ENCODE measurements at regions not wholly inside any gene's neighbourhood (a gene's known extent, or its start where the extent isn't known, plus 50 kb on each side); places are given as distances from the start of the nearest gene placed in this dataset.
A peak's percentile ranks its signal among the peaks of the same experiment; 100 is the strongest.

DNA sequence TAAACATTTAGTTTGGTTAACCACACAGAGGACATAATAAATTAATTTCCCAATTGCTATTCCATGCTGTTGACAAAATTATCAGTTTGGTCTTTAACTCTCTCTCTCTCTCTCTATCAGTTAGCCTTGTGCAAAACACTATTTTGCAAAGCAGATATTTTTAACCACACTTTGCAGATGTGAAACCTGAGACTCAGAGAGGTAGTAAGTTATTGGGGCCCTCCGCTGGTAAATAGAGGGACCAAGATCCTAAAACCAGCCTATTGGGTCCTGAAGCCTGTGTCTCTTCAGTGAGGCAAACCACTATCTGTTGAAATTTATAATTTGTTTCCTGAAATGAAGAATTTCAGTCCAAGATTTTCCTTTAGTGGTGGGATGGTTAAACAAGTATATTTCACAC is 231.0 kb downstream of the SOD2 start:
- peaks cover 76% of the 10 kb centered on the region for H3K4me1 ChIP-seq (ENCODE audit: insufficient read depth, low read length, poor library complexity, severe bottlenecking)
- no peaks in the 10 kb centered on the region for H4K20me1 ChIP-seq (ENCODE audit: insufficient read depth, low read length)
- no peaks in the 10 kb centered on the region for H3K9me2 ChIP-seq (ENCODE audit: insufficient read depth, low read length)
- H3K36me3 ChIP-seq (ENCODE audit: insufficient read depth, low read length), result no peaks in the 10 kb centered on the region
- no TSS peak for BruUV-seq (replicated peaks)
- peak; percentile 86 for DNase-seq (ENCODE audit: low spot score)
- peak overlapping the region; percentile 65 for H3K4me2 ChIP-seq (ENCODE audit: low read length)
- H3K79me2 ChIP-seq (ENCODE audit: insufficient read depth, low read depth, low read length), result no peaks in the 10 kb centered on the region
- peak overlapping the region; percentile 89 for H3K27ac ChIP-seq (ENCODE audit: low read depth, low read length, poor library complexity, severe bottlenecking)
- intact Hi-C loops (cut with micrococcal nuclease; ENCODE audit: unreplicated experiment), result loop anchor here (1.0 to 10.0 kb wide), 3 partner anchors 190 to 417 kb away; partner anchors contain the start of gene TAGAP
- CTCF ChIA-PET (ENCODE audit: unreplicated experiment), result interaction anchor here (0.8 to 1.8 kb wide), 5 partner anchors 7 to 250 kb away, joined by 3 to 6 read pairs (median 3); no protein-coding TSS in a partner anchor
- POLR2A ChIA-PET, result interaction anchor here (0.7 to 3.8 kb wide), 13 partner anchors 7 to 320 kb away, joined by 3 to 30 read pairs (median 5); no protein-coding TSS in a partner anchor
- H3K9me3 ChIP-seq (ENCODE audit: low read length), result peaks cover 4% of the 10 kb centered on the region; the same call in 1 of the 2 replicates
- peak overlapping the region; percentile 33 for H3K4me3 ChIP-seq (ENCODE audit: low read depth, low read length, poor library complexity, severe bottlenecking)
- TF ChIP-seq, protein P1, sequence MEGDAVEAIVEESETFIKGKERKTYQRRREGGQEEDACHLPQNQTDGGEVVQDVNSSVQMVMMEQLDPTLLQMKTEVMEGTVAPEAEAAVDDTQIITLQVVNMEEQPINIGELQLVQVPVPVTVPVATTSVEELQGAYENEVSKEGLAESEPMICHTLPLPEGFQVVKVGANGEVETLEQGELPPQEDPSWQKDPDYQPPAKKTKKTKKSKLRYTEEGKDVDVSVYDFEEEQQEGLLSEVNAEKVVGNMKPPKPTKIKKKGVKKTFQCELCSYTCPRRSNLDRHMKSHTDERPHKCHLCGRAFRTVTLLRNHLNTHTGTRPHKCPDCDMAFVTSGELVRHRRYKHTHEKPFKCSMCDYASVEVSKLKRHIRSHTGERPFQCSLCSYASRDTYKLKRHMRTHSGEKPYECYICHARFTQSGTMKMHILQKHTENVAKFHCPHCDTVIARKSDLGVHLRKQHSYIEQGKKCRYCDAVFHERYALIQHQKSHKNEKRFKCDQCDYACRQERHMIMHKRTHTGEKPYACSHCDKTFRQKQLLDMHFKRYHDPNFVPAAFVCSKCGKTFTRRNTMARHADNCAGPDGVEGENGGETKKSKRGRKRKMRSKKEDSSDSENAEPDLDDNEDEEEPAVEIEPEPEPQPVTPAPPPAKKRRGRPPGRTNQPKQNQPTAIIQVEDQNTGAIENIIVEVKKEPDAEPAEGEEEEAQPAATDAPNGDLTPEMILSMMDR (conservative IDR thresholded peaks at IDR 0.05; ENCODE audit: low read length), result peak; percentile 67
- TF ChIP-seq EZH2phosphoT487 (IDR thresholded peaks at IDR 0.05; ENCODE audit: borderline replicate concordance, low read depth, low read length), result no peak
- H2AFZ ChIP-seq (ENCODE audit: low read length), result peak overlapping the region; percentile 57

DNA sequence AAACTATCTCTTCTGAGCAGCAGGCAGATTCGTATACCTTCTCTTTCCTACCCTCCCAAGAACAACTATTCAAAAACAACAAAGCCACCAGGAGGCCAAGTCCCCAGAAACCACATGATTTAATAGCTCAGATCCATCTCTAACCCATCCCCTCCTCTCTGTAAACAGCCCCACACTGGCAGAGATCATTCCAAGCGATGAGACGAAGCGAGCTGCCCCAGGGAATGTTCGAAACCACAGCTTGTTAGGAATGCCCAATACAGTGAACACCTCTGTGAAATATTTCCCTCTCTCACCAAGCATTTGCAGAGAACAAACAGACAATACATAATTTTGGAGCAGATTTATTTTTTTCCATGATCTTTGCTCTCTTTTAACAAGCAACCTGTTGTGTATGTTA is 231.8 kb downstream of the SOD2 start:
- peaks cover 69% of the 10 kb centered on the region for H3K4me1 ChIP-seq (ENCODE audit: insufficient read depth, low read length, poor library complexity, severe bottlenecking)
- peak; percentile 27 for DNase-seq (ENCODE audit: low spot score)
- peak overlapping the region; percentile 55 for H2AFZ ChIP-seq (ENCODE audit: low read length)
- intact Hi-C loops (cut with micrococcal nuclease; ENCODE audit: unreplicated experiment), result loop anchor here (5.0 to 10.0 kb wide), 2 partner anchors 191 to 416 kb away; partner anchors contain the start of gene TAGAP
- no peaks in the 10 kb centered on the region for H4K20me1 ChIP-seq (ENCODE audit: insufficient read depth, low read length)
- peak overlapping the region; percentile 89 for H3K27ac ChIP-seq (ENCODE audit: low read depth, low read length, poor library complexity, severe bottlenecking)
- H3K79me2 ChIP-seq (ENCODE audit: insufficient read depth, low read depth, low read length), result no peaks in the 10 kb centered on the region
- TF ChIP-seq, protein P1 (conservative IDR thresholded peaks at IDR 0.05; ENCODE audit: low read length), result no peak
- ChIA-PET POLR2A (interaction anchor here (0.6 to 3.8 kb wide), 14 partner anchors 8 to 248 kb away, joined by 3 to 30 read pairs (median 4); no protein-coding TSS in a partner anchor), CTCF (ENCODE audit: unreplicated experiment) (interaction anchor here (0.6 to 1.8 kb wide), 6 partner anchors 8 to 249 kb away, joined by 3 to 8 read pairs (median 3); no protein-coding TSS in a partner anchor)
- H3K9me2 ChIP-seq (ENCODE audit: insufficient read depth, low read length), result no peaks in the 10 kb centered on the region
- H3K4me2 ChIP-seq (ENCODE audit: low read length), result peak overlapping the region; percentile 65
- peak overlapping the region; percentile 33 for H3K4me3 ChIP-seq (ENCODE audit: low read depth, low read length, poor library complexity, severe bottlenecking)
- no peaks in the 10 kb centered on the region for H3K36me3 ChIP-seq (ENCODE audit: insufficient read depth, low read length)
- peaks cover 7% of the 10 kb centered on the region; the same call in 1 of the 2 replicates for H3K9me3 ChIP-seq (ENCODE audit: low read length)
- no TSS peak for BruUV-seq (replicated peaks)

DNA sequence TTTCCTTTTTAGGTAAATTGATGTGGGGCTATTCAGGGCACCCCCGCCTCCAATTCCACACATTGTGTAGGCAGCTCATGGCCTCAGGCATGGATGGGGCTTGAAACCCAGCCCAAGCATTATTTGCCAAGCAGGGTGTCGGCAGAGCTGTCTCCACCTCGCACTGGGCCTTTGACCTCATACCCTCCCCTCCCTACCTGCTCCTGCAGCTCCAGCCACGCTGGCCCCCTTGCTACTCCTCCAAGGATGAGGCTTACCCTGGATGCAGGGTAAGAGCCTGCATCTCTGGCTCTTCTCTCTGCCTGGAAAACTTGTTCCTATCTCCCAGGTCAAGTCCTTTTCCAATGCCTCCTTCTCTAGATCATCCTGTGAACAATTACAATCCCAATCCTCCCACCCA is 232.6 kb downstream of the SOD2 start:
- Histone ChIP-seq H3K9me3 (ENCODE audit: low read length) (peaks cover 7% of the 10 kb centered on the region; the same call in 1 of the 2 replicates), H3K4me1 (ENCODE audit: insufficient read depth, low read length, poor library complexity, severe bottlenecking) (peaks cover 61% of the 10 kb centered on the region), H4K20me1 (ENCODE audit: insufficient read depth, low read length) (no peaks in the 10 kb centered on the region), H3K79me2 (ENCODE audit: insufficient read depth, low read depth, low read length) (no peaks in the 10 kb centered on the region), H3K27ac (ENCODE audit: low read depth, low read length, poor library complexity, severe bottlenecking) (peak overlapping the region; percentile 89), H3K4me2 (ENCODE audit: low read length) (peak overlapping the region; percentile 65), H3K4me3 (ENCODE audit: low read depth, low read length, poor library complexity, severe bottlenecking) (no peak overlapping the region), H3K36me3 (ENCODE audit: insufficient read depth, low read length) (no peaks in the 10 kb centered on the region), H3K9me2 (ENCODE audit: insufficient read depth, low read length) (no peaks in the 10 kb centered on the region), H2AFZ (ENCODE audit: low read length) (peak overlapping the region; percentile 55; the same call in 1 of the 2 replicates)
- ChIA-PET CTCF (ENCODE audit: unreplicated experiment) (interaction anchor here (0.6 to 1.8 kb wide), 4 partner anchors 11 to 415 kb away, joined by 3 to 8 read pairs (median 4); no protein-coding TSS in a partner anchor), POLR2A (interaction anchor here (0.7 to 3.8 kb wide), 9 partner anchors 8 to 321 kb away, joined by 3 to 30 read pairs (median 4); no protein-coding TSS in a partner anchor)
- no peak for TF ChIP-seq EZH2phosphoT487 (IDR thresholded peaks at IDR 0.05; ENCODE audit: borderline replicate concordance, low read depth, low read length)
- TF ChIP-seq, protein P1 (conservative IDR thresholded peaks at IDR 0.05; ENCODE audit: low read length), result no peak
- DNase-seq (ENCODE audit: low spot score), result no peak
- no TSS peak for BruUV-seq (replicated peaks)
- intact Hi-C loops (cut with micrococcal nuclease; ENCODE audit: unreplicated experiment), result loop anchor here (5.0 to 10.0 kb wide), 2 partner anchors 192 to 416 kb away; partner anchors contain the start of gene TAGAP

Data from OCI-LY7 (cell line).